Stimulated activated naive CD4-positive, alpha-beta T cell (primary cell): ENCODE measurements at regions not wholly inside any gene's neighbourhood (a gene's known extent, or its start where the extent isn't known, plus 50 kb on each side); places are given as distances from the start of the nearest gene placed in this dataset.
"Not testable (repeated sequence)": the region's sequence is repeated elsewhere in the genome, so short reads cannot be mapped to it uniquely, and the experiment has no call there.

Experiments
- DNase-seq, 6 experiments: peaks; one replicate each; lab custom pipeline; 2025; lab: John Stamatoyannopoulos, UW

DNA sequence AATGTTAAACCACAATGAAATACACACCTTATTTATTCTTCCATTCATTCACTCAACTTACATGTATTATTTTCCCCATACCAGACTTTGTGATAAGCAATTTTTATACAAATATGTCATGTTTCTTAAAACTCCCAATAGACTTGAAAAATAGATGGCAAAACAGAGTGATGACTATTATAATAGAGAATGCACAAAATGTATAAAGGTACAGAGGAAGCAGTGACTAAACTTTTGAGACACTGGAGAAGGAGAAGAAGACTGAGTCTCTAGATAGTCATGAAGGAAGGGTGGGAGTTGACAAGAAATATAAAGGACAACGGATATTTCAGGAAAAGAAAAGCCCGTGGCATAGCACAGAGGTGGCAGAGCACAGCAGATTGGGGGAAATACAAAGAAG lies 198.1 kb upstream of the SLC39A10 start:
- no peak for DNase-seq

DNA sequence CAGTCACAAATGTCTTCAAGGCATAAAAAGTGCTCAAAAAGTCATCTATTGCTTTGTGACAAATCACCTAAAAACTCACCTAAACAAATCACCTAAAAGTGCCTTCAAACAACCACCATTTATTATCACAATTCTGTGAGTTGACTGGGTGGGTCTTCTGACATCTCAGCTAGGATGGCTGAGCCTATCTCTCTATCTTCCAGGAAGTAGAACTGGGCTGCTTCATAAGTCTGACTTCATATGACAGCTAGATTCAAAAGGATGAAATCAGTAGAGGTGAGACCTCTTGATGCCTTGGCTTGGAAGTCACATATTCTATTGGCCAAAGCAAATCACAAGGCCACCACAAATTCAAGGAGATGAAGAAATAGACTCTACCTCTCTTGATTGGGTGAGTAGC lies 199.2 kb upstream of the SLC39A10 start:
- DNase-seq, result no peak

DNA sequence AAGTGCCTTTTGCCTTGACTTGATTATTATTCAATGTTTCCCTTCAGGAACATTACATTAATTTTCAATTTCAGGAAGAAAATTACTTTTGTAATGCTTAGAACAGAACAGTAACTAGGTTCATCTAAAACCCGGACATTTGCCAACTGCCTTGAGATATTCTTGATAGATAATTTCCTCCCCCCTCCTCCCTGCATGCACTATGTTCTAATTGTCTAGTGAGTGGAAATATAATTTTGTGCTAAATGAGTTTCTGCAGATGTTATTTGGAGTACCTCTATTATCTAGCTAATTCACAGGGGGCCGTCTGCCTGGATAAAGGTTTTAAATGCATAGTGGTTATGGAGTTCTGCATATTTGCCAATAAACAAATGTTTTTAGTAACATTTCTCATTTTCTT lies 200.3 kb upstream of the SLC39A10 start:
- DNase-seq, result no peak

DNA sequence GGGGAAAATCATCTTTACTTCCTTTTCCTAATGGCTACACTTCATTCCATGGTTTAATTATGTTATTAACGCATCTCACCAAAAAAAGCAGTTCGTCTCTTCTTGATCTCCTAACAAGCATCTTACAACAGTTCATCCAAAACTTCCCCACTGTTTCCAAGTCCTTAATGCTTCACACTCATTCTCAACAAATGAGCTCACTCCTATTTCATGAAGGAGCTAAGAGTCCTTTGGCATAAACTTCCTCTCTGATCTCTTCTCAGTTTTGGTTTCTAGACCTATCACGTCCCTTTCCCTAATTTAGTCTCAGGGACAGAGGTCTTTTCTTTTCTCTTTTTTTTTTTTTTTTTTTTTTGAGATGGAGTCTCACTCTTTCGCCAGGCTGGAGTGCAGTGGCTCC lies 205.9 kb upstream of the SLC39A10 start:
- DNase-seq, result no peak

DNA sequence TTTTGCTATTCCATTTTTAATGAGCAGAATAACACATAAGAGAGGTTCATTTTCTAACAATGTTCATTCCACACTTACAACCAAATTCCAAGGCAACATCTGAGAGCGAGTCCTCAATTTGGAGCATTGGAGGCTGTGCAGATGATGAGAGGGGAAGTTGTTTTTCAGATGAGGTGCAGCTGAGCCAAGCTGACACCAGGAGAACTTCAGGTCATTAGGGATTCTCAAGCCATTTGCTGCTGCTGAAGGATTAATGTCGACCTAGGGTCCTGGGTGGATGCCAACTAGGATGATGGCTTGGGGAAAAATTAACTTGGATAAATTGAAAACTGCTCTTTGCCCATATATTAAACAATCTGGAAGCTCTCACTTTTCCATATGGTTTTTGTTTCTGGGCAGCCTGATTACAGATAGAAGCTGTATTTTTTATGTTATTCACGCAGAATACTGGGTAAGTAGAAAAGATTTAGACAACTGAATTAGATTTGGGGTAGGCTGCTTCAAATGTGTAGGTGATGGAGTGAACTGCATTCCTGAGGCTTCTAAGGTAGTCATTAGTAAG lies 206.4 kb upstream of the SLC39A10 start:
- DNase-seq, result no peak

DNA sequence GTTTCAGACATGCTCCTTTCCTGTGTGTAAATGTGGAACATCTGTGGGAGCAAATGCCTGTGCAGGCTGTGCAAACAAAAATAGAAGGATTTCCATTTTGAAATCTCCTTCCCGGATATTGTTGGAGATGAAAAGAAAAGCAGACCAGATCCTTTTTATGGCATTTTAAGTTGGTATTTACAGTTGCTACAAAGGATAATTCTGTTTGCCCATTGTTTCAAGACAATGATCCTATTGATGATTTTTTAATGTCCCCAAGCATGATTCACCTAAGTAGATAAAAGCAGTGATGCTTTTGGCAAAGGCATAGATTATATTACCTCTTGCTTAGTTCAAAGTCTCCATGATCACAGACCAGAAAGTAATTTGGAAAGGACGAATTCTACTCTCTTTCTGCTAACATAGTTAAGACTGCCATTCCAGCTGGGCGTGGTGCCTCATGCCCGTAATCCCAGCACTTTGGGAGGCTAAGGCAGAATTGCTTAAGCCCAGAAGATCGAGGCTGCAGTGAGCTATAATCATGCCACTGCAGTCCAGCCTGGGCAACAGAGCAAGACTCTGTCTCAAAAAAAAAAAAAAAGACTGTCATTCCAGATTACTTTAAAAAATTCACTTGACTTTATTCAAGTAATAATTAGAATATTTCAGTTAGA lies 209.6 kb upstream of the SLC39A10 start:
- DNase-seq, result no peak

DNA sequence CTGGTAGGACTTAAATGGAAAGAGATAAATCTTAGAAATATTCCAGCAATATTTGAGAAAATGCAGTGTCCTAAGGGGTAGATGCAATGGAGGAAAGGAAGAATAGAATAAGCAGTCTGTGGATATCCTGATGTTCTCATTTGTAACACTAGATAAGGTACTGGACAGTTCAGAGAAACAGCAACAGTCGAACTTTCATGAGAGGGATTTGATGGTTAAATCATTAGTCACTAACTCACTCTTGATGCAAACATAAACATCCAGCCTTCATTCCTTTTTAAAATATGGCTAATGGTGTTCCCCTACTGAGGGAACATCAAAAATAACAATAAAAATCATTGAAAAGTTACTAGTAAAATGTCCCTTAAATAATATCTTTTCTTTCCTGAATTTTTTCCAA lies 211.4 kb upstream of the SLC39A10 start:
- DNase-seq, result no peak

DNA sequence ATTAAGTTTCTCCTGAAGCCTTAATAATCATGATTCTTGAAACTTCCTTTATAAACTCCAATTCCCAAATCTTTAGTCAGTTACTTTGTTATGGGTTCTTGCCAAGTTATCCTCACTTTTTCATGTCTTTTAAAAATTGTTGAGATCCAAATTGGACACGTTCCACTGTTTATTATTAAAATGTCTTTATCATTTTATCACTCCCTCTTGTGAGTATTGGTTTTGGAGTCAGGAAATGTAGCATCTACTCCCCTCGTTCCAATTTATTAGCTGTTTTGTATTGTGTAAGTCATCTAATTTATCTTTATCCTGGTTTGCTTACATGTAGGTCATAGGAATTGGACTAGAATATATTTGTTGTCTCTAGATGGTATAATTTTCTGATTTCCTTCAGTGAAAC lies 213.1 kb upstream of the SLC39A10 start:
- no peak for DNase-seq

DNA sequence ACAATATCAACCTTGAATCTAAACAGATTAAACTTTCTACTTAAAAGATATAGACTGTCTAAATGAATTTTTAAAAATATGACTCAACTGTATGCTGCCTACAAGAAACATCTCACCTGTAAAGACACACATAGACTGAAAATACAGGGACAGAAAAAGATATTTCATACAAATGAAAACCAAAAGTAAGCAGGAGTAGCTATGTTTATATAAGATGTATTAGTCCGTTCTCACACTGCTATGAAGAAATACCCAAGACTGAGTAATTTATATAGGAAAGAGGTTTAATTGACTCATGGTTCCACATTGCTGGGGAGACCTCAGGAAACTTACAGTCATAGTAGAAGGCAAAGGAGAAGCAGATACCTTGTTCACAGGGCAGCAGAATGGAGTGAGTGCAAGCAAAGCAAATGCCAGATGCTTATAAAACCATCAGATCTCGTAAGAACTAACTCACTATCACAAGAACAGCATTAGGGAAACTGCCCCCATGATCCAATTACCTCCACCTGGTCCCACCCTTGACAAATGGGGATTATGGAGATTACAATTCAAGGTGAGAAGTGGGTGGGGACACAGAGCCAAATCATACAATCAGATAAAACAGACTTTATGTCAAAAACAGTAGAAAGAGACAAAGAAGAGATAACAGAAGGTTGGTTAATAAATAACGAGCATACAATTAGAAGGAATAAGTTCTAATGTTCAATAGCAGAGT lies 214.4 kb upstream of the SLC39A10 start:
- no peak for DNase-seq

DNA sequence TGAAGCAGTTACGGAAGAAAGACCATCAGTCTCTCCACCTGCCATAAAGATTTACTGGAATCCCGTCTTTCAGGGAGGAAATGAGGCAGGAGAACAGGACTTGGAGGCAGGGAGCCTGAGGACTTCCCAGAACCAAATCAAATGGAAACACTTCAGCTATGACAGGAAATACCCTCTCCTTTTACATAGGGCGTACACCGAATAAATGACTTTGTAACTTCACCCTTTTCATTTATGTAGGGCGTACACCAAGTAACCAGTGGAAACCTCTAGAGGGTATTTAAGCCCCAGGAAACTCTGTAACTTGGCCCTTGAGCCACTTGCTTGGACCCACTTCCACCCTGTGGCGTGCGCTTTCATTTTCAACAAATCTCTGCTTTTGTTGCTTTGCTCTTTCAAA lies 218.3 kb upstream of the SLC39A10 start:
- DNase-seq, result no peak

DNA sequence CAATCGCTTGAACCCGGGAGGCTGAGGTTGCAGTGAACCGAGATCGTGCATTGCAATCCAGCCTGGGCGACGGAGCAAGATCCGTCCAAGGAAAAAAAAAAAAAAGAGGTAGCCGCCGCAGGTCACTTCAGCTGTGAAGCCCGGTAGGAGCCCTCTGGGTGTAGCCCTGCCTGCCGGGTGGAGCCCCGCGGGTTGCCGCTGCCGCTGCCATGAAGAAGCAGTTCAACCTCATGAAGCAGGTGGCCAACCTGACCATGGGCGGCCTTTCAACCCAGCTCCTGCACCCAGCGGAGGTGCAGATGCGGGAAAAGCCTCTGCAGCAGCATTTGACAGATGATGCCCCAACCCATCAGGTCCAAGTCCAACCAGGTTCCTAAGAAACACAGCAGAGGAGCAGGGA lies 219.5 kb upstream of the SLC39A10 start:
- DNase-seq, result no peak

DNA sequence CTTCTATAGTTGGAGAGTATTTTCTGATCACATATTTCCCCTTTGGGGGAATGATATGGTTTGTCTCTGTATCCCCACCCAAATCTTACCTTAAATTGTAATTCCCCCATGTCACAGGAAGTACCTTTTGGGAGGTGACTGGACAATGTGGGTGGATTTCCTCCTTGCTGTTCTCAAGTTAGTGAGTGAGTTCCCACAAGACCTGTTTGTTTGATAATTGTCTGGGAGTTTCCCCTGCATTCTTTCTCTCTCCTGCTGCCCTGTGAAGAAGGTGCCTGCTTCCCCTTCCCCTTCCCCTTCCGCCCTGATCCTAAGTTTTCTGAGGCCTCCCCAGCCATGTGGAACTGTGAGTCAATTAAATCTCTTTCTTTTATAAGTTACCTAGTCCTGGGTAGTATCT lies 222.7 kb upstream of the SLC39A10 start:
- DNase-seq, result no peak

DNA sequence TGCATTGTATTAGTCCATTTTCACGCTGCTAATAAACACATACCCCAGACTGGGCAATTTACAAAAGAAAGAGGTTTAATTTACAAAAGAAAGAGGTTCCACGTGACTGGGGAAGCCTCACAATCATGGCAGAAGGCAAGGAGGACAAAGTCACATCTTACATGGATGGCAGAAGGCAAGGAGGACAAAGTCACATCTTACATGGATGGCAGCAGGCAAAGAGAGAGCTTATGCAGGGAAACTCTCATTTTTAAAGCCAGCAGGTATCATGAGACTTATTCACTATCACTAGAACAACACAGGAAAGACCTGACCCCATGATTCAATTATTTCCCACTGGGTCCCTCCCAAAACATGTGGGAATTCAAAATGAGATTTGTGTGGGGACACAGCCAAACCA lies 223.3 kb upstream of the SLC39A10 start:
- DNase-seq, result not testable (repeated sequence)

DNA sequence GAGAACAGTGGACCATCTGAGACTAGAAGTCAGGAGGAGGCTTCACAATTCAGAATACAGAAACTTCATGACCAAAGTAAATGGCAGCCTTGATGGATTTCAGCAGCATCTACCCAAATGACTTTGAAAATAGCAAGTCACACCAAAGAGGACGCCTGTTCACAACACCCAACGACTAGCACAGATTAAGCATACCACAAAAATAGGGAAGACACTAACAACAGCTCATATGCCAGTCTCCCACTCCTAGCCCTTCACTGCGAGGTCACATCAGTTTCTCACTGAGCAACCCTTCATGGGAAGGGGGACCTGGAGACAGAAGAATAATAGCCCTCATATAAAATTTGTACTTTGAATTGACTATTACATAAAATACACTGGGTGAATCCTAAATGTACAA lies 228.4 kb upstream of the SLC39A10 start:
- no peak for DNase-seq

DNA sequence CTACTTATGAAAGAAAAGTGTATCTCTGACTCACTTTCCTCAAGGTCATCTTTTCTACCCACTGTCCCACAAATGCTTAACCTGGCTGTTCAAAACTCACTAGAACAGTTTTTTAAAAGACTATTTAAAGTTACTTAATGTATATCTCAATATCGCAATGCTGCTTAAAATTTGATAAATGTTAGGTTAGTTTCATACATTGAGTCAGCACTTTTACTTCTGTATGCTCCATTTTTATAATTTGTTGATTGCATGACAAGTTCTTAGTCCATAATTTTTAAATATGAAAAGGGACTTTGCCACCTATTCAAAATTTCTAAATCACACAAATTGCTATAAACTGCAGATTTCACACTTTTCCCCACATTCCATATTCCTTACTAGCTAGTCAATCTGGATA lies 231.7 kb upstream of the SLC39A10 start:
- no peak for DNase-seq

DNA sequence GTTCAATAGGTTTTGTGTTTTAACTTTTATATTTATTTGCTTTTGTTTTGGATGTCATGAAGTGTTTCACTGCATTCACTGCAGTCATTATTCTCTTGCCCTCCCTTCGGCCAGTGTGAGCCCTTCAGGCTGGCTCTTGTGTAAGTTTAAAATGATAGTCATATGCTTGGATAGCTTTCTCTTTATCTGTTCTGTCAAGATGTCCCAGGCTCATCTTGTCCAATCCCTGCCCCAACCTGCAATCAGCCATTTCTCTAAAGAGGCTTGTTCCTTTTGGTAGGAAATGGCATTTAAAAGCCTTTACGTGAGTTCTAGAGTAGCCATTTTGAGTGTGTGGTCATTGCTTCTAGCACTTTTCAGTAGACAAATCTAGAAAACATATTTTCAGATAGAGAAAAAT lies 238.0 kb upstream of the SLC39A10 start:
- no peak for DNase-seq

DNA sequence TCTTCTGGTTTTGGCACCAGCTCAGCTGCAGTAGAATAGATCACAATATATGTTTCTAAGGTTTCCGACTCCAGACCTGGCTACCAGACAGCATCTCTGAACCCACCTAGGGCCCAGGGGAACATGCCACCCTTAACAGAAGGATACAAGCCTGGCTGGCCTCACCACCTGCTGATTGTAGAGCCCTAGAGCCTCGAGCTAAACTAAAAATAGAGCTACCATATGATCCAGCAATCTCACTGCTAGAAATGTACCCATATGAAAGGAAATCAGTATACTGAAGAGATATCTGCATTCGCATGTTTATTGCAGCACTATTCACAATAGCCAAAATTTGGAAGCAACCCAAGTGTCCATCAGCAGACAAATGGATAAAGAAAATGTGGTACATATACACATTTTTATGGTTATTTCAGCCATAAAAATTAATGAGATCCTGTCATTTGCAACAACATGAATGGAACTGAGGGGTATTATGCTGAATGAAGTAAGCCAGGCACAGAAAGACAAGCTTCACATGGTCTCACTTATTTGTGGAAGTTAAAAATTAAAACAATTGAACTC lies 242.4 kb upstream of the SLC39A10 start:
- DNase-seq, result no peak

DNA sequence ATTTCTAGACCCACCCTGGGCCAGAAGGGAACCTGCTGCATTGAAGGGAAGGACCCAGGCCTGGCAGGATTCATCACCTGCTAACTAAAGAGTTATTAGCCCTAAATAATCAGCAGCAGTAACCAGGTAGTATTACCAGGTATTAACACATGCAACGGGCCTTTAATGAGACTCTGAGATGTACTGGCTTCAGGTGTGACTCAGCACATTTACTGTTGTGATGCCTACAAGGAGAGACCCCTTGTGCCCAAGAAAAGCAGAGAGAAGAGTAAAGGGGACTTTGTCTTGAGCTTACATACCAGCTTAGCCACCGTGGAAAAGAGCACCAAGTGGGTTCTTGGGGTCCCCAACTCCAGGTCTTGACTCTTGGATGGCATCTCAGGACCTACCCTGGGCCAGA lies 243.1 kb upstream of the SLC39A10 start:
- no peak for DNase-seq

DNA sequence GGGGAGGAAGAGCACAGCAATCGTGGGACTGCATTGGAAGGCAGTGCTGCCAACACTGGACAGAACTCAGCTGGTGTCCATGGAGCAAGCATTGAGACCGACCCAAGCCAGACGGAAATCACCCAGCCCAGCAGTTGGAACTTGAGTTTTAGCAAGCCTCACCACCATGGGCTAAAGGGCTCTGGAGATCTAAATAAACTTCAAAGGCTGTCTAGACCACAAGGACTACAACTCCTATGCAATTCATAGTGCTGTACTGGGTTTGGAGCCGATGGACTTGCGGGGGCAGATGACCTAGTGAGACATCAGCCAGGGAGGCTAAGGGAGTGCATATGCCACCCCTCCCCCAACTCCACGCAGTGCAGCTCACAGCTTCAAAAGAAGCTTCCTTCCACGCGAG lies 243.6 kb upstream of the SLC39A10 start:
- DNase-seq, result no peak

DNA sequence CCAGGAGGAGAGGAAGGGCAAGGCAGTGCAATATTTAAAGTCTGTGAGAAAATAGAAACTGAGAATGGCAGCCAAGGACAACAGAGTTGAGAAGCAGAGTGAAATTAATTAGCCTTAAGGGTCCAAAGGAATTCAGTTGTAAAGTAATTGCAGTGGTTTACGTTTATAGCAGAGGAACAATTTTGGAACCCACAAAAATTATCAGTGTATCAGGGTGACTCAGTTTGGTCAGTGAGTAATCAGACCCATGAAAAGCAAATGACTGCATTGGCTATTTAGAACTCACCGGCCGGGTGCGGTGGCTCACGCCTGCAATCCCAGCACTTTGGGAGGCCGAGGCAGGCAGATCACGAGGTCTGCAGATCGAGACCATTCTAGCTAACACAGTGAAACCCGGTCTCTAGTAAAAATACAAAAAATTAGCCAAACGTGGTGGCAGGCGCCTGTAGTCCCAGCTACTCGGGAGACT lies 245.8 kb upstream of the SLC39A10 start:
- no peak for DNase-seq

DNA sequence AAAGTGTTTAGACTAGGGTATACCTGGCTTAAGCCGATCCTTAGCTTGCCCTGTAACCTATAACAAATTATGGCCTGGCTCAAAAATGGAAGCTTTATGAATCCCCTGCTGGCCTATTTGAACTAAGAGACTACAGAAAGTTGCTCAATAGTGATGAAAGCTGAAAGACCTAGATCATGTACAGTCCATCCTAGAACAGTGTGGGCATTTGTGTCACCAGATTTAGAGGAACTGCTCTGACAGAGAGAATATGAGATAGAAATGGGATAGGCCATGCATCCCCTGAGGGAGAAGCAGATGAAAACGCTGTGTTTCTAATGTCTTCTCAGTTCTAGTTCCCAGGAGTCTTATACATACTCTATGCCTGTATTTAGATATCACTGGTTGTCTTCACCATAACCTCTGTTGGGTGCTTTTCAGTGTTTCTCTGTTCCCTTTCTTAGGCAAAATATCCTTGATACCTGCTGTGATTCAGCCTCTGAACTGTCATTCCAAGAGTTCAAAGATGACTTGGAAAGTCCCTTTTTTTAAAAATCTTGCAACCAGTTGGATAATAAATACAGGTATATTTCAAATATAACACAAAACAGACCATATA lies 246.9 kb upstream of the SLC39A10 start:
- no peak for DNase-seq

DNA sequence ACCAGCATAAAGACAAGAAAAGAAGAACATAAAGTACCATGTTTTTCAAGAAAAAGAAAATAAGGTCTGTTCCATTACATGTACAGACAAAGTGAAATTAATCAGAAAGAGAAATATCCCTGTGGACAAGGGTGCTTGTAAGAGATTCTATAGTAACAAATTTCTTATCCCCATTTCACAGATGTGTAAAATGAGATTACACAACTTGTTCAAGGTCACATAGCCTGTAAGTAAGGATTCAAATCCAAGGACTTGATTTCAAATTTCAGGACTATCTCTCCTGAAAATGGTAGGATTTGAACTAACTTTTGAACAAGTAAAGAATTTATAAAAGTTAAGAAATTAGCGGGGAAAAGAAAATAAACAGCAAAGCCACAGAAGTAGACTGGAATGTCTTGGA lies 248.2 kb upstream of the SLC39A10 start:
- DNase-seq, result no peak

DNA sequence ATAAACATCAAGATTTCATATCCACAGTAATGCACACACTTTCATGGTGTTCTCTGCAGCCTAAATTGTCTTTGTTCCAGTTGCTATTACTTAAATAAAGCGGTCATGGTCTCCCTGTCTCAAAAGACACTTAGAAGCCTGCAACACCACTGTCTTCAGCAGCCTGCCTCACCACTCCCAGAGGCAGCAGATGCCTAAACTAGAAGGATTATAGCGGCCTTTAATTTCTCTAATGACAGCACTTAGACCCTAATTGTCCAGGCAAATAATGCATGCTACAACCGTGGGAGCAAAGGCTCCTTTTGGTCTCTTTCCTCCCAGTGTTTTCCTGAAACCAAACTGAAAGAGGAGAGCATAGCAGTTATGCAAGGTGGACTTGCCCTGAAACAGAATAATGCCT lies 248.8 kb upstream of the SLC39A10 start:
- no peak for DNase-seq
